ENCODE measurements at regions not wholly inside any gene's neighbourhood (a gene's known extent, or its start where the extent isn't known, plus 50 kb on each side); places are given as distances from the start of the nearest gene placed in this dataset.

GRCh38 chr3:174791161-174791560, 68.0 kb upstream of the NAALADL2 start:
- DNase-seq, result no peak

GRCh38 chr3:174792864-174793263, 66.3 kb upstream of the NAALADL2 start:
- peak; percentile 3 for DNase-seq

All from hematopoietic multipotent progenitor cell treated with erythropoietin and hydrocortisone succinate and interleukin-3 and kit ligand, for 8 days (in vitro differentiated cells).